ENCODE measurements at regions not wholly inside any gene's neighbourhood (a gene's known extent, or its start where the extent isn't known, plus 50 kb on each side); places are given as distances from the start of the nearest gene placed in this dataset.

DNA sequence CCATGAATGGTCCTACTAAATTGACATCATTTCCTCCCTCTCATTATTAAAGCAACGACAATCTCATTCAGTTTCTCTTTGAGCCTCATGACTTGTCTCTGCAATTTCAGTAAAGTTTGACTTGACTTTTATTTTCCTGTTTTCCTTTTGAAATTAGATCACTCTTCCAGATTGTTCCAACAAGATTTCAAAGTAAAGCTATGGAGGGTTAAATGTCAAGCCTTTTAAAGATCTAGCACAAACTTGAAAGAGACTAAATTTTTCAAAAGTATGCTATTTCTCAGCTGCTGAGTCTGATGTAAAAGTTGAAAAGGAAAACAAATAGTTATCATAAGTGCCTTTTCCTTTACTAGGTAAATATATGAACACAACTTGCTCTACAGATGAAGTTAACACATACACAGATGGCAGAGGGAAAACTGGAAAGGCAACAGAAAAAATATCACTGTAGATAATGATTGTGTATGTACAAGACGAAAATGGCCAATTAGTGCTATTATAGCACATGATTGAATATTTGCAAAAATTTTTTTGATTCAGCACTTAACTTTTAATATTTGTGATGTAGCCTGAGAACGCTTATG is 200.6 kb downstream of the WDR11 start:
- no peak overlapping the region for H3K27ac Mint-ChIP-seq
- no peaks in the 10 kb centered on the region for H3K27me3 Mint-ChIP-seq
- no peaks in the 10 kb centered on the region for H3K9me3 Mint-ChIP-seq
- ChIA-PET POLR2A (no interaction called here), CTCF (no interaction called here)
- H3K4me1 Mint-ChIP-seq = no peaks in the 10 kb centered on the region
- H3K4me3 Mint-ChIP-seq = no peak overlapping the region
- no peak for DNase-seq
- H3K36me3 Mint-ChIP-seq (ENCODE audit: low read depth) = no peaks in the 10 kb centered on the region

DNA sequence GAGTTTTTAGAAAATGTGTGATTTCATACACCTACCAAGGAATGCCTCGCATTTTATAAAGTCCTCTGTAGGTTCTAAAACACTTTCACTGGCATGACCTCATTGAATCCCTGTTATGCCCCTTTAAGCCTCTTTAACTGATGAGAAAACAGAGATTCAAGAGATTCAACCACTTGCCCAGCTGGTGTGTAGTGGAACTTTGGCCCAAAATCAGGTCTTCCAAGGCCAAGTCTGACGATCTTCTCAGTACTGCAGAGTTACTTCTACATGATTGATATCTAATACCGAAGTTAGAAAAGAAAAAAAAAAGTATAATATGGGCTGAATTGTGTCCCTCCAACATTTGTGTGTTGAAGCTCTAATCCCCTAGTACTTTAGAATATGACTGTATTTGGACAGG is 202.0 kb downstream of the WDR11 start:
- Mint-ChIP-seq H3K27me3 (no peaks in the 10 kb centered on the region), H3K4me1 (no peaks in the 10 kb centered on the region), H3K36me3 (ENCODE audit: low read depth) (no peaks in the 10 kb centered on the region), H3K27ac (no peak overlapping the region), H3K4me3 (no peak overlapping the region), H3K9me3 (no peaks in the 10 kb centered on the region)
- no peak for DNase-seq
- POLR2A ChIA-PET = no interaction called here
- CTCF ChIA-PET = interaction anchor here (0.6 kb wide), 1 partner anchor 1699 kb away, joined by 4 read pairs; no protein-coding TSS in a partner anchor

DNA sequence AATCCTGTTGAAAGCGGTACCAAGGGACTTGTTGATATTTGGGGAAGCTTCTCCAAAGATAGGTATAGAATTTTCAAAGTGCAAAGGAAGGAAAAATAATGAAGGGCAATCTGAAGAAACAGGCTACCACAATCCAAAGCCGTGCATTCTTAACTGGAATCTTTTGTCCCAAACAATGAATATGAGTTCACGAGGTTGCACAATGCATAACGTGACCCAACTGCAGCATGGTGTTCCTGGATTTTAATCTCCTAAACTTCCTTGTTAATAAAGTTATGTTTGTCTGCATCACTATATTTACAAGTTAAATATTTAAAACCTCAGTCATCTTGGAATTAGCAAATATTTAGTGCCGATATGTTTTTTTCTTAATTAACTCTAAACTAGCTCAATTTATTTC is 203.7 kb downstream of the WDR11 start:
- H3K27ac Mint-ChIP-seq = no peak overlapping the region
- no peaks in the 10 kb centered on the region for H3K36me3 Mint-ChIP-seq (ENCODE audit: low read depth)
- no peak for DNase-seq
- no peaks in the 10 kb centered on the region for H3K9me3 Mint-ChIP-seq
- H3K4me3 Mint-ChIP-seq = no peak overlapping the region
- POLR2A ChIA-PET = no interaction called here
- H3K4me1 Mint-ChIP-seq = no peaks in the 10 kb centered on the region
- CTCF ChIA-PET = no interaction called here
- no peaks in the 10 kb centered on the region for H3K27me3 Mint-ChIP-seq

DNA sequence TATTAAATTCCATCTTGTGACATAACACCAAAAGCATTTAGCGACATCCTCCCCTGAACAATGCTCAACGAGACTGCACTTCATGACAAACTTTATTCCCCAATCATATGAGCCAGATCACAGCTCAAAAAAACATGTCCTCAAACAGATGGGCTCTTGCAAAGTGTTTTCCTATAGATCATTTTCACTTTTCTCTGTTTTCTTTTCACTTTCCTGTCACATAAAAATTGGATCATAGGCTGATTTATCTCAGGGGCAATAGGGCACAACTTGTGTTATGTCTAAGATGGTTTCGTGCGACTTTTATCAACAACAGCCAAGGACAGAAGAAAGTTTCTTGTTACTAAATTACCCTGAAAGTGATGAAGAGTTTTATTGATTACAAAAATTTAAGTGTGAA is 206.1 kb downstream of the WDR11 start:
- no peaks in the 10 kb centered on the region for H3K9me3 Mint-ChIP-seq
- ChIA-PET CTCF (no interaction called here), POLR2A (no interaction called here)
- H3K36me3 Mint-ChIP-seq (ENCODE audit: low read depth) = no peaks in the 10 kb centered on the region
- H3K4me1 Mint-ChIP-seq = no peaks in the 10 kb centered on the region
- no peak overlapping the region for H3K4me3 Mint-ChIP-seq
- no peak overlapping the region for H3K27ac Mint-ChIP-seq
- no peak for DNase-seq
- no peaks in the 10 kb centered on the region for H3K27me3 Mint-ChIP-seq

DNA sequence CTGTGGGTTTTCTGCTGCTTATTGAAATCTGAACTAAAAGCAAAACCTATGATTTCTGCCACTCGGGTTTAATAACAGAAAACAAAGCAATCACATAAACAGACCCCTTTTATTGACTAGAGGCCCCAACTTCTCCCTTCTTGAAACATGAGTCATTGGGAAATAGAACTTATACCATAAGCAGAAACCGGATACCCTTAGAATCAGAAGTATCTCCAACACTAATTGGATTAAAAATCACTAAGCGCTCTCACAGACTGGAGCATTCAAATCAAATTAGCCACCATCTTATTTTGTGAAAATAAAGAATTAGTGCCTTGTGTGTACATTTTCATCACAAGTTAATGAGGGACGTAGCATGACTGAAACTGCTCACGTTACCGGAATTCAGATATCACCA is 206.9 kb downstream of the WDR11 start:
- POLR2A ChIA-PET = no interaction called here
- H3K36me3 Mint-ChIP-seq (ENCODE audit: low read depth) = no peaks in the 10 kb centered on the region
- CTCF ChIA-PET = no interaction called here
- H3K27me3 Mint-ChIP-seq = no peaks in the 10 kb centered on the region
- no peak for DNase-seq
- H3K4me1 Mint-ChIP-seq = no peaks in the 10 kb centered on the region
- H3K4me3 Mint-ChIP-seq = no peak overlapping the region
- no peak overlapping the region for H3K27ac Mint-ChIP-seq
- H3K9me3 Mint-ChIP-seq = no peaks in the 10 kb centered on the region

DNA sequence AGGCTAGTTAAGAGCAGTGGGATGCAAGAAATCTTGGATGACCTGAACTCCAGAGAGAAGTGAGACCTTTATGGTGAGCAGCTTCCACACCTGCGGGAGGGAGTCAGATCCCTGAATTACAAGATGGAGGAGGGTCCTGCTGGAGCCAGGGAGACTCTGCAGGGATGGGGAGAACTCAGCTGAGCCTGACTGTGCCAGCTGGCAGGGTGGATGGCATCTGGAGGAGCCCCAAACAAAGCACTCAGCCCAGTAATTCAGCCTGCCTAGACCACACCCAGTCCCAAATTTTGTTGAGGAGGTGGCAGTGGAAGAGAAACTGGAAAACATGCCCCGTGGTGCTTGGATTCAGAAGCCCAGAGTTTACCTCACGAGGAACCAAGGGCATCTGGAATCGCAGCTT is 208.2 kb downstream of the WDR11 start:
- Mint-ChIP-seq H3K9me3 (no peaks in the 10 kb centered on the region), H3K27ac (no peak overlapping the region), H3K36me3 (ENCODE audit: low read depth) (no peaks in the 10 kb centered on the region)

DNA sequence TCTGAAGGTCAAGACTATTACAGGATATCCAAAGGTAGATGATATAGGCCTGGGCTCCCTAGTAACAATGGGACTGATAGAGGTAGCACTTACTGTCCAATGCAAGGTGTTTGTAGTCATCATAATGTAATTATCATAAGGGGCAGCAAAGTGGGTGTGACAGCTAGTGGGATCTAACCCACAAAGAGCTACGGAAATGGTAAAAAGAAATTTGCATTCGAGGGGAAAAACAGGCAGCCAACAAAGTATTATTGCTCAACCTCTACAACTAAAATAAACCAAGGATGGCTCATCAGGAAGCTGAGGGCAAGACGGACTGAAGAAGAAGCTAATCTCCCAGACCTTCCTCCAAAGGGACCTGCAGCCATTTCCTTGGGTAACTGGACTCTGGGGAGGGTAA is 211.0 kb downstream of the WDR11 start:
- no peak overlapping the region for H3K4me3 Mint-ChIP-seq
- no peak overlapping the region for H3K27ac Mint-ChIP-seq
- ChIA-PET POLR2A (no interaction called here), CTCF (no interaction called here)
- no peaks in the 10 kb centered on the region for H3K27me3 Mint-ChIP-seq
- DNase-seq = no peak
- H3K4me1 Mint-ChIP-seq = no peaks in the 10 kb centered on the region
- no peaks in the 10 kb centered on the region for H3K9me3 Mint-ChIP-seq
- no peaks in the 10 kb centered on the region for H3K36me3 Mint-ChIP-seq (ENCODE audit: low read depth)

More for the DNA sequence above, 208.2 kb downstream of the WDR11 start:
- CTCF ChIA-PET = no interaction called here
- no peaks in the 10 kb centered on the region for H3K27me3 Mint-ChIP-seq
- H3K4me3 Mint-ChIP-seq = no peak overlapping the region
- POLR2A ChIA-PET = no interaction called here
- no peak for DNase-seq
- H3K4me1 Mint-ChIP-seq = no peaks in the 10 kb centered on the region

DNA sequence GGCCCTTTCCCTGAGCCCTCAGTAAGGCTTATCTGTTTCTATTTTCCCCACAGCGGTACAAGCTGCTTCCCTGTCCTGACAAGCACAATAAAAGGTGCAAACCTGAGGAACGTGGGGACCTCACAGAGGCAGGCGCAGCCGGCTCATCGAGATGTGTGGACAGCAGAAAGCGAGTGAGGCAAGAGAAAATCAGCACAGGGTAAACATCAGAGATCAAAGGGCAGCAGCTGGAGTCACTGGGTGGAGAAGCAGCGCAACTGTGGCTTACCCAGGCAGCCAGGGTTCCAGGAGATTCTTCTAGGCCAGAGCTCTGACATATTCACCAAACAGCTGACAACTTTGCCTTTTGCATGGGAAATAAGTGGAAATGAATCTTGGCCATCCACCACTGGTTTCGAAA is 212.6 kb downstream of the WDR11 start:
- Mint-ChIP-seq H3K36me3 (ENCODE audit: low read depth) (no peaks in the 10 kb centered on the region), H3K27me3 (peaks cover 2% of the 10 kb centered on the region), H3K9me3 (no peaks in the 10 kb centered on the region), H3K4me1 (no peaks in the 10 kb centered on the region), H3K27ac (no peak overlapping the region), H3K4me3 (no peak overlapping the region)
- CTCF ChIA-PET = no interaction called here
- POLR2A ChIA-PET = no interaction called here
- no peak for DNase-seq

DNA sequence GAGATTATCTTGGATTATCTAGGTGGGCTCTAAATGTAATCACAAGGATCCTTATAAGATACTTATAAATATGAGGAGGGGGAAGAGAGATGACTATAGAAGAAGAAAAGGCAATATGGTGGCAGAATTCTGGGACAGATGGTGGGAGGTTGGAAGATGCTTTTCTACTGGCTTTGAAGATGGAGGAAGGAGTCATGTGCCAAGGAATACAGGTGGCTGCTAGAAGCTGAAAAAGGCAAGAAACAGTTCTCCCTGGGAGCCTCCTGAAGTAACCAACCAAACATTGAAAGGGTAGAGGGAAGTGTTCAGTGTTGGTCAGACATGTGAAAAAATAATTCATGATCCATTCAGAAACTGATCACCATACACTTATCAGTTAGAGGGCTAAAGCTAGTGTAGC is 213.3 kb downstream of the WDR11 start:
- Mint-ChIP-seq H3K4me3 (no peak overlapping the region), H3K27ac (no peak overlapping the region), H3K36me3 (ENCODE audit: low read depth) (no peaks in the 10 kb centered on the region), H3K4me1 (no peaks in the 10 kb centered on the region), H3K27me3 (peaks cover 2% of the 10 kb centered on the region), H3K9me3 (no peaks in the 10 kb centered on the region)
- ChIA-PET POLR2A (no interaction called here), CTCF (no interaction called here)
- no peak for DNase-seq

DNA sequence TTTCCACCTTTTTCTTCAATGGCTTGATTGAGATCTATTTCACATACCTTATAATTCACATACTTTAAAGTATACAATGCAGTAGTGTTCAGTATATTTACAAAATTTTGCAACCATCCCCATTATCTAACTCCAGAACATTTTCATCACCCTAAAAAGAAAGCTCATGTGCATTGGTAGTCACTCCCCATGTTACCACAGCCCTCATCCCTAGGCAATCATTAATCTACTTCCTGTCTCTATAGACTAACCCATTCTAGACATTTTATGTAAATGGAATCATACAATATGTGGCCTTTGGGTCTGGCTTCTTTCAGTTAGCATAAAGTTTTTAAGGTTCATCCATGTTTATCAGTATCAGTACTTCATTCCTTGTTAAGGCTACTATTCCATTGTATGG is 214.2 kb downstream of the WDR11 start:
- ChIA-PET CTCF (no interaction called here), POLR2A (no interaction called here)
- Mint-ChIP-seq H3K36me3 (ENCODE audit: low read depth) (no peaks in the 10 kb centered on the region), H3K9me3 (no peaks in the 10 kb centered on the region), H3K27me3 (peaks cover 4% of the 10 kb centered on the region), H3K27ac (no peak overlapping the region), H3K4me3 (no peak overlapping the region), H3K4me1 (no peaks in the 10 kb centered on the region)
- DNase-seq = no peak

DNA sequence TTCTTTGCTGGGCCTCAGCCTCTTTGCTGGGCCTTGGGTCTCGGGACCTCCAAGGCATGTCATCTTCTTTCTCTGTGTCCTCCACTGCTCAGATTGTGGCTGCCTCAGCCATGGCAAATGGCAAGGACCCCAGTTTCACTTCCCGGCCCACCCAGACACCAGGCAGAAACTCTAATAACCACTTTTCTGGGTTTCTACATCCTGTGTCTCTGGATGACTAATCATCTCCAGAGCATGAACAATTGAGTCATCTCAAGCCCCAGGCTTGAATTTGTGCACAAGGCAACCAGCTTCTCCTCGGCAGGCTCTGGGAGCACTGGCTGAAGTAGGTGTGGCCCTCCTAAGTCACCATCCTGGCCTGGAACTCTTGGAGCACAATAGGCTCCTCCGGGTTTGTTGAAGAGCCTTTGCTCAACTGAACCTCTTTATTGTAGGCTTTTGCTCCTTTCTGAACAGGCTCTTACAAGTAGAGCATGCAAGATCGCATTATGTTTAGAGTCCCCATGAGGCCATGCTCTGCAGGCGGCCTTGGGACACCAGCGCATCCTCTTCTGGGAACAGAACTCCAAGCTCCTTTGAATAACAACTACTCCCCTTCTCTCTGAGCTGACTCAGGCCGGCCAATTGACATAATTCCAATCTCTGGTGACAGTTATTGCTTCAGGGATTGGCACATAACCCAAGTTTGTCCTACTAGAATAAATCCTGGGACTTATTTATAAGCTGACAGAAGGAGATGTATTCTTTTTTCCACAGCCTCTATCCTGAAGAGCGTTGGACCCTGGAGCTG is 218.1 kb downstream of the WDR11 start:
- Mint-ChIP-seq H3K4me3 (no peak overlapping the region), H3K27me3 (peaks cover 4% of the 10 kb centered on the region), H3K4me1 (no peaks in the 10 kb centered on the region), H3K27ac (no peak overlapping the region), H3K36me3 (ENCODE audit: low read depth) (no peaks in the 10 kb centered on the region), H3K9me3 (no peaks in the 10 kb centered on the region)
- CTCF ChIA-PET = no interaction called here
- DNase-seq = no peak
- POLR2A ChIA-PET = no interaction called here

DNA sequence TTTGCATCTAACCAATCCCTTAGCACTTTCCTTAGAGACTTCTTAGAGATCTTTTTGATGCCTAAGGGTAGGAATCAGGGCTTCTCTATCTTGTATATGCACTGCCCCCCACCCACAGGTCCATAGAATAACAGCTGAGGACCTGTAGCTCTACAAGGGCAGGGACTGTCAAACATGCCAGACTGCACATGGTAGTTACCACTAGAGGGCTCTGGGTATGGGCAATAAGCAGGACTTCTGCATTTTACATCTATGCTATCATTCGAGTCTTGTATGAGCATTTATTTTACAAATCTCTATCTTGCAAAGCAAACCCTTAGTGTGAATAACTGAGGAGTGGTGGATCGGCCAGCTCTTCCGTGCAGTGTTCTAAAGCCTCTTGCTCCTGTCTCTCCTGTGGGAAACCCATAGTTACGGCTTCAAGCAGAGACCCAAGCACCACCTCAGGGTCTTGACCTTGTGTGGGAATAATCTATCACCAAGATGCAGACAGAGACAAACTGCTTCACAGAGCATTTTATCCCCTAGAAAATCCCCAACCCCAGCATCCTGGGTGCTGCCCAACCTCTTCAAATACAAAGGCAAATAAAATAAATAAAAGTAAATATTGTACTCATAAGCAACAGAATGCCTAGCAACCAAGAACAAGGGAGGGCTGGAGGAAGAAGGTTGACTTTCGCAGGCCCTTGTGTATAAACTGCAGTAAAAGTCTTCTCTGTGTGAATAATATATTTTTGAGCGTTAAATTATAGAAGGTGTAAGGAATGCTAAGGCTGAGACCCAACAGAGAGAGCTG is 219.3 kb downstream of the WDR11 start:
- peaks cover 4% of the 10 kb centered on the region for H3K27me3 Mint-ChIP-seq
- no peaks in the 10 kb centered on the region for H3K4me1 Mint-ChIP-seq
- H3K9me3 Mint-ChIP-seq = no peaks in the 10 kb centered on the region
- no peaks in the 10 kb centered on the region for H3K36me3 Mint-ChIP-seq (ENCODE audit: low read depth)
- DNase-seq = no peak
- H3K27ac Mint-ChIP-seq = no peak overlapping the region
- no peak overlapping the region for H3K4me3 Mint-ChIP-seq
- ChIA-PET CTCF (no interaction called here), POLR2A (no interaction called here)

DNA sequence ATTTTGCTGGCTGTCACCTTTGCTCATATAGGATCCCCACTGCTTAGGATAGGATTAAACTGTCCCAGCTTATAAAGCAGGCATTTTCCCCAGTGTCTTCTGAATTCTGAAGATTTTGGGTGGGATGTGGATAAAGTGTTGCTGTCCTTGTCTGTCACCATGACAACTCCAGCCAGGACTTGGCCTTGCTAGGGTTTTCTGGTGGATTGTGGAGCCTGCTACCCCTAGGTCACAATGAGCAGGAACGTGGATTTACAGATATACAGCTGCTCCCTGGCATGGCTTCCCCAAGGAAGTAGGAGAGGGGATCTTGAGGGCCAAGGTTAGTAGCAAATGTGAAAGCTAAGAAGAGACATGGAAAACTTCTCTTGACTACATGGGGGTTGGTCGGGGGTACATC is 220.7 kb downstream of the WDR11 start:
- H3K4me1 Mint-ChIP-seq = no peaks in the 10 kb centered on the region
- DNase-seq = no peak
- H3K36me3 Mint-ChIP-seq (ENCODE audit: low read depth) = no peaks in the 10 kb centered on the region
- no peaks in the 10 kb centered on the region for H3K9me3 Mint-ChIP-seq
- no peak overlapping the region for H3K4me3 Mint-ChIP-seq
- H3K27ac Mint-ChIP-seq = no peak overlapping the region
- ChIA-PET CTCF (no interaction called here), POLR2A (no interaction called here)
- peaks cover 4% of the 10 kb centered on the region for H3K27me3 Mint-ChIP-seq

DNA sequence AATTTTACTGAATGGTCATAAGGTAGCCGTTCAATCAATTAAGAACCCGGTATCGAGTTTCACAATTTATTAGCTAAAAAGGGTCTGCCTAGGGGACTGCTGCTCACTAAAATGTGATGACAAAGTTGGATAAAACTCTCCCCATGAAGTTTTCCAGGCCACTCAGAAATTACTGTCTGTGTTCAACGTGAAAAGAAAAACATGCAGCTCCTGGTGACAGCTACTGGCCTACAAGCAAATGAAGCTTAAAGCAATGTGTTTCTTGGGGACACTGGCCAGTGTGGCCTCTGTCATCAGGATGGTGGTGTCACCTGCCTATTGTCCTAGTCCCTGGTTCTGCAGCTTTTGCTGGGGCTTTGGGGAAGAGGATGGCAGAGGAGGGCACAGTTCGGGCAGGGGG is 222.6 kb downstream of the WDR11 start:
- H3K36me3 Mint-ChIP-seq (ENCODE audit: low read depth) = no peaks in the 10 kb centered on the region
- H3K27me3 Mint-ChIP-seq = peaks cover 2% of the 10 kb centered on the region
- H3K27ac Mint-ChIP-seq = no peak overlapping the region
- ChIA-PET CTCF (no interaction called here), POLR2A (no interaction called here)
- no peaks in the 10 kb centered on the region for H3K9me3 Mint-ChIP-seq
- DNase-seq = no peak
- H3K4me1 Mint-ChIP-seq = no peaks in the 10 kb centered on the region
- no peak overlapping the region for H3K4me3 Mint-ChIP-seq

Measured in activated CD4-positive, alpha-beta T cell treated with anti-CD3 and anti-CD28 coated beads, Interleukin-2, amount 10 ng/mL, durations not matched to agents 7 days and 5 days (primary cell).